GM19397 (cell line): ENCODE measurements at regions not wholly inside any gene's neighbourhood (a gene's known extent, or its start where the extent isn't known, plus 50 kb on each side); places are given as distances from the start of the nearest gene placed in this dataset.
"Not testable (repeated sequence)": the region's sequence is repeated elsewhere in the genome, so short reads cannot be mapped to it uniquely, and the experiment has no call there.

Experiments used
- ATAC-seq: cut with Tn5 transposase; IDR thresholded peaks from one replicate; pipeline ENCODE4 v1.9.1; 2021; ENCODE audit warnings: mild to moderate bottlenecking, moderate library complexity; ENCODE audit not compliant: unreplicated experiment

DNA sequence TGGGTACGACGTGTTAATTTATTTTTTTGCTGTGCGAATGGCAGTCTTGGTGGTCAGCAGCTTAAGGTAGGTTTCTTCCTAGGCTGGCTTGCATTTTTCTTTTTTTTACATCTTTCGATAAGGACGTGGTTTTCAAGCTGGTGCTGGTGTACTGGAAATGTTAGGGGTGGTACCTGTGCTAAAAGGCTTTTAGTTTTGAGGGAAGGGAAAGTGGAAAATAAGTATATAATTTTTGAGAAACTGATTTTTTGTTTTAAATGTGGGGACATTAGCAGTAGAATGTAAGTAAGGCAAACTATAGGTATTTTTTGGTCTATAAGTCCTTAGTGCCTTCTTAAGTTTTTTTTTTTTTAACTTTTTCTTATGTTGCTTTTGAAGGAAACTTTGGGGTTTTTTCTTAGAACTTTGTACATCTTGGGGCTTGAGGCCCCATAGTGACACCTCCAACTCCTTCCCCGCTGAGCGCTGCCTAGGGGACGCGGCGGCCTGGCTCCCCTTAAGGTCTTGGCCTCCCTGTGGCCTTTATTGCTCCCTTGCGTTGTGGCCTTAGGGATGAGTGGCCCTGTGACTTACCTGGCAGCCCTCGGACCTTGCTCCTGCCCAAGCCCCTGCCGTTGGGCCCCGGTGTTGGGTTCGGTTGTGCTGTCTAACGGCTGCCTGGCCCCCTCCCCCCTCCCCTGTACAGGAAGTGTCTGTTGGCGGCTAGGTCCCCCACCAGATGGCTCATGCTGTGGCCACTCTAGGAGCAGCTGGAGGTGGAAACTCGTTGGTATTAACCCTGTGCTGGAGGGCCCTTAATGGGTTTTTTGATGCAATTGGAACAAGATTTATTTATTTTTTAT, 88.0 kb upstream of the RPRML start:
- peak; percentile 71 for ATAC-seq

DNA sequence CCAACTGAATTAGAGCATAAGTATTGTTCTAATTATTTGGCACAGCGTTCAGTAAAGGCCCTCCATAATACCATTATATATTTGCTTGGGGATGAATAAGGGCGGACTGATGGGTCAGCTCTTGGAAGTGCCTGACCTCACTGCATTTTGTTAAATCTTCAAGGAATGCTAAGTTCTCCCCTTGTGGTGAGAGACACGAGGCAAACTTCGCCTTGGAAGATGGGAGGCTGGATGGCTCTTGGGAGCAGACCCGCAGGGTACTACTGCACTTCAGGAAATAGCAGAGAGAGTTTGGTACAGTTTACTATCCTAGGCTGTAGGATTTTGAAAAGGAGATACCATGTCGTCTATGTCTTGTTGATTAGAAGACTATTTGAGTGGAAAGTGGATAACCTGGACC, 87.0 kb upstream of the RPRML start:
- no peak for ATAC-seq

DNA sequence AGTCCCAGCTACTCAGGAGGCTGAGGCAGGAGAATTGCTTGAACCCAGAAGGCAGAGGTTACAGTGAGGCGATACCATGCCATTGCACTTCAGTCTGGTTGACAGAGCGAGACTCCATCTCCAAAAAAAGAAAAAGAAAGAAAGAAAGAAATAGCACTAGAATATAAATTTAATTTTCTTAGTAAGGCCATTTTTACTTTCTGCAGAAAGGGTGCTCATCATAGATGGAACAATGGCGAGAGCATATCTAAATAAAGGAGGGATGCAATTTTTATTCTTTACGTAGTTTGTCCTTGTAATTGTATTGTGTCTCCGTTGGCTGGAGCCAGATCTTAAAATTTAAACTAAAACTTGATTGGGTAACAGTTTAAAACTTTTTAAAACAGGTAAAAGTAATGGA, 85.6 kb upstream of the RPRML start:
- ATAC-seq, result no peak

- no peak for ATAC-seq
Observed at GRCh38 chr17:47063475-47063874, 84.4 kb upstream of the RPRML start.

DNA sequence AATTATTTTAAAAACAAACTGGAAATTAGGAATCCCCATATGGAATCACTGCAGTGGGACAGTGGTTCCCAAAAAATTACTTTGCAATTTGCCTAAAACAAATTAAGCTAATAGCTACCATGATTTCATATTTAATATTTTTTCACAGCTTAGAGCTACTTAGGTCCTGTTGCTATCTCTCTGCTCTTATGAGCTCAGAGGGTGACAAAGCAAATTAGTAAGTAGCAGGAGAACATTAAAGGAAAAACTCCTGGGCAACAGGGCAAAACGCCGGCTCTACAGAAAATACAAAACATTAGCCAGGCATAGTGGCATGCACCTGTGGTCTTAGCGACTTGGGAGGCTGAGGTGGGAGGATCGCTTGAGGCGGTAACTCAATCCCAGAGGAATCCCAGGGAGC, 83.8 kb upstream of the RPRML start:
- not testable (repeated sequence) for ATAC-seq

DNA sequence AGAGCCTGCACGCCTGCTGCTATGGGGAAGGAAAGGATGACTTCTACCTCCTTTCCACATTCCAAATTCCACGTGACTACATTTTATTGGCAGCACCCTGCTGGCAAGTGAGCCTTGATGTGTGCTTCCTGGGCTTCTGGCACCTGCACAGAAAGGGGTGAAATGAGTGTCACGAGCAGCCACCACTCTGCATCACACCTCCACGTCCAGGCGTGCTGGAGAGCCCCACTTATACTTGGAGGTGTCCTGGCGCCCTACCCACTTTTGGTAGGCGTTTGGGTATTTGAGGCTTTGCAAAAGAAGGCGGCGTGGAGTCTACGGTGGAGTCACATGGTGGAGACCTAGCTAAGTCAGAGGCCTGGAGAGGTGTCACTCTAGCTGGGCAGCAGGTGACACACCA, 81.0 kb upstream of the RPRML start:
- ATAC-seq, result not testable (repeated sequence)

GRCh38 chr17:47057830-47058229, 78.8 kb upstream of the RPRML start:
- ATAC-seq, result no peak

- not testable (repeated sequence) for ATAC-seq
Observed at GRCh38 chr17:47057279-47057678, 78.2 kb upstream of the RPRML start.

DNA sequence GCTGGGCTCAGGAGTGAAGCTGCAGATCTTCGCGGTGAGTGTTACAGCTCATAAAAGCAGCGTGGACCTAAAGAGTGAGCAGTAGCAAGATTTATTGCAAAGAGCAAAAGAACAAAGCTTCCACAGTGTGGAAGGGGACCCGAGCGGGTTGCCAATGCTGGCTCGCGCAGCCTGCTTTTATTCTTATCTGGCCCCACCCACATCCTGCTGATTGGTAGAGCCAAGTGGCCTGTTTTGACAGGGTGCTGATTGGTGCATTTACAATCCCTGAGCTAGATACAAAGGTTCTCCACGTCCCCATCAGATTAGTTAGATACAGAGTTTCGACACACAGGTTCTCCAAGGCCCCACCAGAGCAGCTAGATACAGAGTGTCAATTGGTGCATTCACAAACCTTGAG, 77.6 kb upstream of the RPRML start:
- not testable (repeated sequence) for ATAC-seq
